Right lobe of liver (tissue), 4 donors: ENCODE measurements at regions not wholly inside any gene's neighbourhood (a gene's known extent, or its start where the extent isn't known, plus 50 kb on each side); places are given as distances from the start of the nearest gene placed in this dataset.

ENCODE experiments used
- POLR2A ChIP-seq: fragments of 450-650 bp; IDR thresholded peaks from one replicate; pipeline ENCODE4 v1.6.1; 2017; ENCODE audit warnings: antibody characterized with exemption, mild to moderate bottlenecking
- TF ChIP-seq, protein P1 (sequence below), 4 donors: fragments of 200-600 bp in 3 of 4; fragments of 450-650 bp in 1 of 4; IDR thresholded peaks; one replicate each; pipeline versions ENCODE4 v1.5.1 to v1.8.0; 2016 to 2022; ENCODE audit warnings: antibody characterized with exemption in 4 of 4, mild to moderate bottlenecking in 2 of 4
- donor health status: DM: no; HTN: no; CAD: no.
- donor health status: DM: no; HTN: no; CAD: no.
- donor health status: DM: no; HTN: yes; CAD: no.

DNA sequence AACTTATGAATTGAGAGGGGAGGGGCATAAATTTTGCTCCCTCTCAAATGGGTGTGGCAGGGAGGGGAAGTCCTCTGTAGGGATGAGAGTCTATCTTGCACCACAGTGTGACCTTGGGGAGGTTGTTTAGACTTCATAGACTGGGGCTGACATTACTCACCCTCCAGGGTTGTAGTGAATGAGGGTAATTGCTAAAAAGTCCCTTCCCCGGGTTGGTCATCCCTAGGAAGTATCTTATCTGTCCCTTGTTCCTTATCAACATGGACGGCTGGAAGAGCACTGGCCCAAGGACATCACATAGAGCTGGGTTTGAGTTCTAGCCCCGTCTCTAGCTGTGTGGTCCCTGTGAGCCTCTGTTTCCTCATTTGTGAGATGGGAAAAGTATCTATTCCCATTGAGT lies 52.4 kb upstream of the SLC2A1 start:
- TF ChIP-seq, protein P1, sequence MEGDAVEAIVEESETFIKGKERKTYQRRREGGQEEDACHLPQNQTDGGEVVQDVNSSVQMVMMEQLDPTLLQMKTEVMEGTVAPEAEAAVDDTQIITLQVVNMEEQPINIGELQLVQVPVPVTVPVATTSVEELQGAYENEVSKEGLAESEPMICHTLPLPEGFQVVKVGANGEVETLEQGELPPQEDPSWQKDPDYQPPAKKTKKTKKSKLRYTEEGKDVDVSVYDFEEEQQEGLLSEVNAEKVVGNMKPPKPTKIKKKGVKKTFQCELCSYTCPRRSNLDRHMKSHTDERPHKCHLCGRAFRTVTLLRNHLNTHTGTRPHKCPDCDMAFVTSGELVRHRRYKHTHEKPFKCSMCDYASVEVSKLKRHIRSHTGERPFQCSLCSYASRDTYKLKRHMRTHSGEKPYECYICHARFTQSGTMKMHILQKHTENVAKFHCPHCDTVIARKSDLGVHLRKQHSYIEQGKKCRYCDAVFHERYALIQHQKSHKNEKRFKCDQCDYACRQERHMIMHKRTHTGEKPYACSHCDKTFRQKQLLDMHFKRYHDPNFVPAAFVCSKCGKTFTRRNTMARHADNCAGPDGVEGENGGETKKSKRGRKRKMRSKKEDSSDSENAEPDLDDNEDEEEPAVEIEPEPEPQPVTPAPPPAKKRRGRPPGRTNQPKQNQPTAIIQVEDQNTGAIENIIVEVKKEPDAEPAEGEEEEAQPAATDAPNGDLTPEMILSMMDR (IDR thresholded peaks at IDR 0.05), result no peak
- TF ChIP-seq POLR2A, result no peak
